ENCODE measurements at regions not wholly inside any gene's neighbourhood (a gene's known extent, or its start where the extent isn't known, plus 50 kb on each side); places are given as distances from the start of the nearest gene placed in this dataset.

DNA sequence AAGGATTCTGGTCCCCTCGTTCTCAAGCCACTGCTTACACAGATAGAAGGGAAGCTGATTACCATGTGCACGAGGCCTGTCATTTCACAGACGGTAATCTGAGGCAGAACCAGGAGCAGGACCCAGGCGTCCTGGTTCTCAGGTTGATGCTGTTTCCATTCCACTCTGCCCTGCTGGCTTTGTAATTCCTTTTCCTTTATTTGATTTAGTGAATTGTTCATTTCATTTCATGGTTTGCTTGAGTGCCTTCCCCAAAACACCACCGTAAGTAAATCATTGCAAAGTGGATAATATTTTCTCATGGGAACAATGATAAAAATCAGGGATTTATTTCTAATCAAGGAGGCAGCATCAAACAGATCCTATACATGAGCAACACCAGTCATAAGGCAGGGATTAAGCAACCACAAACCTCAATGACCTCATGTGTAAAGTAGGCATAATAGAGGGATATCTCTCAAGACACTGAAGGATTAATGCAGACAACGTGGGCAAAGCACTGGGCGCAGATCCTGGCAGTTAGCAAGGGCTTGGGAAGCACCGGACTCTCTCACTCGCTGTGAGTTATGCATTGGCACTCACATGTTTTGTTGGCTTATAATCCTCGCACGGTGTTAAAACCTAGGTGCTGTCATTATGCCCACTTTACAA lies 229.5 kb upstream of the FOXQ1 start:
- Histone ChIP-seq H3K27me3 (replicated peaks) (0 out of 2 replicates have a peak, but pooled peaks cover 3% of the 10 kb centered on the region), H3K4me1 (replicated peaks) (0 out of 2 replicates have a peak, but pooled peaks cover 8% of the 10 kb centered on the region), H3K27ac (no peak overlapping the region), H3K4me3 (no peak overlapping the region), H3K36me3 (no peaks in the 10 kb centered on the region), H3K9me3 (replicated peaks) (0 out of 2 replicates have a peak, but pooled peaks cover 3% of the 10 kb centered on the region)
- no peak for DNase-seq (ENCODE audit: low read depth in 1 of 2, low spot score in 2 of 2)

DNA sequence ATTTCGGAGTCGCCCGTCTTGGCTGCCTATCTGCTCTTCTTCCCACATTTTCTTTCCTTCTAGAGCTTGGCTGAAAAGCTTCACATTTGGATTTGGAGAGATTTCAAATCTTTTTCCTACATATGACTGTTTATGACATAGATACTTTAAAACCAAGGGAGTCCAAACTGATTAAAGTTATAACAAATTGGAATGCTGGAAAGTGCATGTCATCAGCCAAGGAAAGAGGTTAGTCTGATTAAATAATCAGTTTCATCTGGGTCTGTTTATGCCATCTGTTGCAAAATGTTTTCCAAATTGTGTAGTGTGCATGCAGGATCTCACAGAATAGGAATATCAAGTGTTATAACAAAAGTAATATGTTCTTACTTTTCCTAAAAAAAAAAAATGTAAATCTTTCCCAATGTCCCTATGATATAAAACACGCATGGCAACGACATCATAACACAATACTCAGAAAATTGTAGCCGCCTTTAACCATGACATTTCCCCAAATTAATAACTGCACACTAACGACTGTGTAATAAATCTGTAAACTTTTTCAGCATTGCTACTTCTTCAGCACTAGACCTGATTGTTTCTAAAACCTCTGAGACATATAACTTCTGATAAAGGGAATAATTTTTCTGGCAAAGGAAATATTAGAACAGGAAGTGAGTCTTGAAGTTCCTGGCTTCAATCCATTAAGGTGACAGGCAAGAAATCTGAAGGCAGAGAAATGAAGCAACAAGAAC lies 230.2 kb upstream of the FOXQ1 start:
- H3K4me1 ChIP-seq (replicated peaks), result 0 out of 2 replicates have a peak, but pooled peaks cover 8% of the 10 kb centered on the region
- no peak overlapping the region for H3K4me3 ChIP-seq
- H3K36me3 ChIP-seq, result no peaks in the 10 kb centered on the region
- no peak overlapping the region for H3K27ac ChIP-seq
- 0 out of 2 replicates have a peak, but pooled peaks cover 3% of the 10 kb centered on the region for H3K27me3 ChIP-seq (replicated peaks)
- 0 out of 2 replicates have a peak, but pooled peaks cover 3% of the 10 kb centered on the region for H3K9me3 ChIP-seq (replicated peaks)
- DNase-seq (ENCODE audit: low read depth in 1 of 2, low spot score in 2 of 2), result no peak

DNA sequence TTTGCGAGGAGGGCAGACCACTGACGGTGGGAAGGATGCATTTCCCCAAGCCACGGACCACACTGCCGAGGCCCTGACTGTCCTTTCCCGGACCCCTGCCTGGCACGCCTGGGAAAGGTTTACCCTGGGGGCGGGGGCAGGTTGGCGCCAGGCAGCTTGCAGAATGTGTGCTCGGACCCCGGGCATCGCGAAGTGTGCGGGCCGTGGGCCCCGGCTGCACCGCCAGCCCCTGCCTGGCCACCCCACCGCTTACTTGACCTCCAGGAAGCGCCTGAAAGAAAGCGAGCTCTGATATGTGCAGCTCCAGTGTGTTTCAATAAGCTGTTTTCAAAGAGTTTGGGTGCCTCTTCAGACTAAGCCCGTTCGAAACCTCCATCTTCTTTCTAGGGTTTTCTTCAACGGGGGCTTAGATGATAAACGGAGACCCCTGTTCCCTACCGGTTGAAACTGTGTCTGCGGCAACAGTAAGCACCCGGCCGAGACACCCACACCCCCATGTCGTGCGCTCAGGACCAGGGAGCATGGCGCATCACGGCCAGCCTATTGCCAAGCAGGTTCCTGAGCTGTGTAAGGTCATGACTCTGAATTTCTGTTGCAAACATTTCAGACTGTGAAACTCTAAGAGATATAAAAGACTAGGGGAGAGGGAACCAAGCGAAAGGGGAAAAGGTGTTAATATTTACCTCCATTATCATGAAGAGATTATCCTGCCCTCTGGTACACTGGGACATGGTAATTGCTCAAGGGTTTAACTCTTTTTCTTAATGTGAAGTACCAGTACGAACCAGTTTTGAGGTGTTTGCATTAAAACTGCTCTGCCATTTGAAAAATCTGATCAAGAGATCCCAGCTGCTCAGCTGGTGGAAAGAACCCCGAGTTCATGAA lies 231.2 kb upstream of the FOXQ1 start:
- Histone ChIP-seq H3K27ac (no peak overlapping the region), H3K27me3 (replicated peaks) (0 out of 2 replicates have a peak, but pooled peaks cover 3% of the 10 kb centered on the region), H3K4me3 (no peak overlapping the region), H3K4me1 (replicated peaks) (peaks cover 9% of the 10 kb centered on the region), H3K36me3 (no peaks in the 10 kb centered on the region), H3K9me3 (replicated peaks) (0 out of 2 replicates have a peak, but pooled peaks cover 3% of the 10 kb centered on the region)
- DNase-seq (ENCODE audit: low read depth in 1 of 2, low spot score in 2 of 2), result no peak

DNA sequence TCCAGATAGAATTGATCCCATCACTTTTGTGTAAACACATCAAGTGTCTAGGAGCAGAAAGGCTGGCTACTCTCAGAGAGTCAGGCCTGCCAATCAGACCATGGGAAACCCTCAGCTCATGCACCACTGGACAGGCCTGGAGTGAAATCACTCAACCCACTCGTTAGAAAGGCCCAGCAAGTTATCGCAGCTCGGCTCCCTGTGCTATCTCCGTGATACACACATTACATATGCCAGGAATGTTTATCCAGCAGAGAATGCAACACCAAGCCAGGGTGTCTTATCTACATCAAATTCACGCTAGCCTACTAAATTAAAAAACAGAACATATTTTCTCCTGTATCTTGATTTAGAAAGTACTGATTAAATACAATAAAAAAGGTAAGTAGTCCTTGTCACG lies 232.4 kb upstream of the FOXQ1 start:
- DNase-seq (ENCODE audit: low read depth in 1 of 2, low spot score in 2 of 2), result no peak
- Histone ChIP-seq H3K4me3 (no peak overlapping the region), H3K4me1 (replicated peaks) (peaks cover 15% of the 10 kb centered on the region), H3K27me3 (replicated peaks) (0 out of 2 replicates have a peak, but pooled peaks cover 3% of the 10 kb centered on the region), H3K9me3 (replicated peaks) (0 out of 2 replicates have a peak, but pooled peaks cover 3% of the 10 kb centered on the region), H3K27ac (no peak overlapping the region), H3K36me3 (no peaks in the 10 kb centered on the region)

DNA sequence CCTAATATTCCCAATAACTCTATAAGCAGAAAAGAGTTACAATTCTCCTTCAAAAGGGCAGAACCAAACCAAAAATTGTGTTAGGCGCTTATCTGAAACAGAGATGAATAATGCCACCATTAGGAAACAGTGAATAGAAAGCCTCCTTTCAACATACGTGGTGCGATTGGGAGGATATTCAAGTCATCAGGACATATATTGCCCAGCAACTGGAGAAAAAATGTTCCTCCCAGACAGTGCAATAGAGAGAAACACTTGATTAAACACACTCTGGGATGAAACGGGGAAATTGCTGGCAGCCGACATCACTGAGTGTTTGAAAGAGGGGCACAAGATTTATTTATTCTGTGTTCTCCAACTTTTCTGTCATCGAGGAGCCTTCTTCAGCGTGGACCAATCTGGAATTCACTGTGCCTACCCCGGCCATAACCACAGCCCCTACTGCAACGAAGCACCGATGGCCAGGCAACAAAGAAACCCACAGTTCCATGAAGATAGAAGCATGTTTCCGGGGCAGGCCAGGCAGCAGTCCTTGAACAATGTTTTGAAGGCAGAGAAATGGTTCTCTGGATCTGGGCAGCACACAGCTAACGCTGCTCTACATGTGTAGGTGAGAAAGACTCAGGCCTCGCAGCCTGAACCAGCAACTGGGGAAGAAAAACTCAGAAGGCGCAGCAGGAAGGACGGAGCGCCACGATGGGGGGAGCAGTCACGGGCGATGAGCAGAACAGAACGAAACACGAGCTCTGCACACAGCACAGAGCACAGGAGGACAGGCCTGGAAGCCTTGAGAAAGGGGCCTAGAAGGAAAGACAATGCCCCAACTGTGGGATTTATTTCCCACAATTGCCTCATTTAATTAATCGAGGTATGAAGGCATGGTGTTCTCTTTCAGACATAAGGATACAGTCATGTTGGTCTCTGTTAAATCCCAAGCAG lies 234.2 kb upstream of the FOXQ1 start:
- Histone ChIP-seq H3K27ac (no peak overlapping the region), H3K4me1 (replicated peaks) (peaks cover 14% of the 10 kb centered on the region), H3K4me3 (no peak overlapping the region), H3K27me3 (replicated peaks) (peaks cover 9% of the 10 kb centered on the region; the same call in 1 of the 2 replicates), H3K9me3 (replicated peaks) (0 out of 2 replicates have a peak, but pooled peaks cover 3% of the 10 kb centered on the region), H3K36me3 (no peaks in the 10 kb centered on the region)
- DNase-seq (ENCODE audit: low read depth in 1 of 2, low spot score in 2 of 2), result no peak

DNA sequence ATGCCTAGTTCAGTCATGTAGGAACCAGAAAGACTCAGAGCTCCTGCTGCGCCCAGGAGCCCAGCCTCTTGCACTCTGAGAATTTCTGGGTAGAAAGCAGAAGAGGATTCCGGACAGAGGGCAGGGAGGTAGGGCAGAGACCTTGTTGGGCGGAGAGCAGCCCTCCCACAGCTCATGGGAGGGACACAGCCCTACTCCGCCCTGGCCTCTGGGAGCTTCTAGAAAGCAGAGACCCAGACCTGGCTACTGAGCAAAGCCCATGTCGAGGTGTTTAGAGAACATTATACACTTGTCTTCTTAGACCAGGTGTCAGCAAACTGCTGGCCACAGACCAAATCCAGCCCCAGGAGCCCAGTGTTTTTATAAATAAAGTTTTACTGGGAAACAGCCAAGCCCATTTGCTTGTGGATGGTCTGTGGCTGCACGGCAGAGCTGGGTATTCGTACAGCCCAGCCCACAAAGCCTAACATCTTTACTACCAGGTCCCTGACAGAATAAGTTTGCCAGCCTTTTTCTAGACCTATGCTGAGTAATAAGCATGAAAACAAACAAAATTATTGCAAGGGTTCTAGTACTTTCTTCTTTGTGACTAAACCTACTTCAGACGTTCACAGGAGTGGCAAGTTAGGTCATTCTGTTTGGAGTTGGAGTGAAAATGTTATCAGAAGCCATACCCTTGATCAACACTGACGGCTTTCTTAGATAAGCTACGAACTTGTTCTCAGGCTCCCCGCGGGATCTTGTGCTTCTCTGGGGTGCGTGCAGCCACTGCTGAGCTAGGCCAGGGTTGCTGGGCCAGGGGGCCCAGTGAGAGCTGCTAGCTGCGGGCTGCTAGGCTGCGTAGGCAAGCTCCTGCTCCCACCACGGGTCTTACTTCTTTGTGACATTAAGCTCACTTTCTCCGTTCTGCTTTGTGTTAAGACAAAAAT lies 235.1 kb upstream of the FOXQ1 start:
- Histone ChIP-seq H3K4me3 (no peak overlapping the region), H3K9me3 (replicated peaks) (0 out of 2 replicates have a peak, but pooled peaks cover 3% of the 10 kb centered on the region), H3K4me1 (replicated peaks) (peaks cover 7% of the 10 kb centered on the region), H3K36me3 (no peaks in the 10 kb centered on the region), H3K27ac (no peak overlapping the region), H3K27me3 (replicated peaks) (peaks cover 9% of the 10 kb centered on the region; the same call in 1 of the 2 replicates)
- DNase-seq (ENCODE audit: low read depth in 1 of 2, low spot score in 2 of 2), result no peak

DNA sequence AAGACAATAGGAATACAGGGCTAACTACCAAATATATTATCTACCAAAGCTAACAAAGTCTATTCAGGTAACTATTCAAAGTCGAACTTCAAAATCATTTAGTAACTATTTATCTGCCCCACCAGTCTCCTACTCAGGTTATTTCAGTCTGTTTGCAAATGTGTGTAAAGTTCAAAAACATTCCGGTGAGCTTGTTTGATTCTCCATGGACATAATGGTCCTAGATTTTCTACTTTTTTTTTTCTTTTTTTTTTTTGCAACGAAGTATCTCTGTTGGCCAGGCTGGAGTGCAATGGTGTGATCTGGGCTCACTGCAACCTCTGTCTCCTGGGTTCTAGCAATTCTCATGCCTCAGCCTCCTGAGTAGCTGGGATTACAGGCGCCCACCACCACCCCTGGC lies 236.0 kb upstream of the FOXQ1 start:
- no peaks in the 10 kb centered on the region for H3K9me3 ChIP-seq (replicated peaks)
- peaks cover 7% of the 10 kb centered on the region for H3K4me1 ChIP-seq (replicated peaks)
- no peak overlapping the region for H3K27ac ChIP-seq

DNA sequence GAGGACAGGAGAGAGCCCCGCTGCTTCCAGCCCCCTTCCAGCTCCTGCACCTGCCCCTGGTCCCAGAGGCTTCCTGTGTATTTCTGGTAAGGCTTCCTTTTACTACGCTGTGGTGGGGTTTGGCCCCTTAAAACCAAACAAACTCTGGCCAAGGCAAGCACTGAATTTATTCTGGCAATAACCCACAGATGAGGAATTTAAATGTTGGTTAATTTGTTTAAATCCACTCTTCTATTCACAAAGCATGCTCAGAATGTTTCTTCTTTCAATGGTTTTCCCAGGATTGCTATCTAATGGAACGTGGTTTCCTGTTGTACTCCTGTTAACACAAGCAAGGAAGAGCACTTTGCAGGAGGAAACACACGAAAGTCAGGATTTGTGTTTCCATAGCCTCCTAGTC lies 236.5 kb upstream of the FOXQ1 start:
- Histone ChIP-seq H3K9me3 (replicated peaks) (no peaks in the 10 kb centered on the region), H3K4me3 (no peak overlapping the region), H3K4me1 (replicated peaks) (peaks cover 7% of the 10 kb centered on the region), H3K36me3 (no peaks in the 10 kb centered on the region), H3K27me3 (replicated peaks) (peaks cover 6% of the 10 kb centered on the region; the same call in 1 of the 2 replicates), H3K27ac (no peak overlapping the region)
- peak in 1 of 2 experiments; percentile 55 for DNase-seq (ENCODE audit: low read depth in 1 of 2, low spot score in 2 of 2)

More for the DNA sequence above, 236.0 kb upstream of the FOXQ1 start:
- Histone ChIP-seq H3K4me3 (no peak overlapping the region), H3K36me3 (no peaks in the 10 kb centered on the region), H3K27me3 (replicated peaks) (peaks cover 6% of the 10 kb centered on the region; the same call in 1 of the 2 replicates)
- no peak for DNase-seq (ENCODE audit: low read depth in 1 of 2, low spot score in 2 of 2)

DNA sequence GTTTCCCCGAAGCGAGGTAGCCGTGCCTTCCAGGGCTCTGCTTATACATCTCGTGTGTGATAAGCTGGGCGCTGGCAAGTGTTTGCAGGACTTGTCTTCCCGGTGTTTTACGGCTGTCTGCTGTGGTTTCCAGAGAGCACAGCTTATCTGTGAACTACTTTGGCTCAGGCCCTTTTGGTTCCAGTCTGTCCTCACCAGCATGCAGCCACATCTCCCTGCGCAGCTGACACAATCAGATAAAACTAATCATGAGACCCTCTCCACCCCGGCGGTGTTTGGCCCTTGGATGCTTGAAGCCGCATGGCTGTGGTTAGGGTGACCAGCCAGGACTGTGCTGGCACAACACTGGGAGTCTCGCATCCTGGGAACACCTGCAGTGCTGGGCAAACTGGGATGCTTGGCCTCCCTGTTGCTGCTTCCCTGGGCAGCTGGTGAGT lies 241.8 kb upstream of the FOXQ1 start:
- no peaks in the 10 kb centered on the region for H3K36me3 ChIP-seq
- no peak for DNase-seq (ENCODE audit: low read depth in 1 of 2, low spot score in 2 of 2)
- H3K27me3 ChIP-seq (replicated peaks), result peaks cover 6% of the 10 kb centered on the region; the same call in 1 of the 2 replicates
- no peaks in the 10 kb centered on the region for H3K9me3 ChIP-seq (replicated peaks)
- peaks cover 8% of the 10 kb centered on the region; the same call in 1 of the 2 replicates for H3K4me1 ChIP-seq (replicated peaks)
- H3K27ac ChIP-seq, result no peak overlapping the region
- no peak overlapping the region for H3K4me3 ChIP-seq

DNA sequence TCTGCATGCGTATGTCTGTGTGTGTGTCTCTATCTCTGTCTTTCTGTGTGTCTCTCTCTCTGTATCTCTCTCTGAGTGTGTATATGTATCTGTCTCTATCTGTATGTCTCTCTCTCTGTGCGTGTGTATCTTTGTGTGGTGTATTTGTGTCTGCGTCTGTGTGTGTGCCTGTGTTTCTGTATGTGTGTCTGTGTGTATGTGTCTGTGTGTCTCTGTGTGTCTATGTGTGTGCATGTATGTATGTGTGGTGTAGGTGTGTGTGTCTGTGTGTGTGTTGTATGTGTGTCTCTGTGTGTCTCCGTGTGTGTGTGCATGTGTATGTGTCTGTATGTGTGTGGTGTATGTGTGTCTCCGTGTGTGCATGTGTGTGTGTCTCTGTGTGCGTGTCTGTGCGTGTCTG lies 243.0 kb upstream of the FOXQ1 start:
- no peak overlapping the region for H3K4me3 ChIP-seq
- H3K4me1 ChIP-seq (replicated peaks), result peaks cover 9% of the 10 kb centered on the region
- no peak for DNase-seq (ENCODE audit: low read depth in 1 of 2, low spot score in 2 of 2)
- H3K27me3 ChIP-seq (replicated peaks), result peaks cover 1% of the 10 kb centered on the region; the same call in 1 of the 2 replicates
- no peak overlapping the region for H3K27ac ChIP-seq
- H3K36me3 ChIP-seq, result no peaks in the 10 kb centered on the region
- no peaks in the 10 kb centered on the region for H3K9me3 ChIP-seq (replicated peaks)

DNA sequence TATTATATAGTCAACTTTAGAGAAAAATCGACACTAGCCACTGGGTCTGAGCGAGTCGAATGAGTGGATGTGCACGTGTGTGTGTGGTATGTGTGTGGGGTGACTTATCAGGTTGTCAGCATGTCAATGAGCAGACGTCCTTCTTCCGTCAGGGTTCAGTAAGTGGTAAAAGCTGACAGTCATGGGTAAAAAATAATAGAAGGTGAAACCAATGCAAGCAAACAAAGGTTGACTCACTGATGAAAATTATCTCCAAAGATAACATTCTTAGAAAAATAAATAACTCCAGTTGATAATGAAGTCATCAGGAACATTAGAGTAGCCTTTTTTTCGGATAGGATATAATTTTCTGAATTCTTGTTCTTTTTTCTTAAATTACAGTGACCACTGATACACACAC lies 243.8 kb upstream of the FOXQ1 start:
- Histone ChIP-seq H3K36me3 (no peaks in the 10 kb centered on the region), H3K27ac (no peak overlapping the region), H3K27me3 (replicated peaks) (no peaks in the 10 kb centered on the region; the same call in 1 of the 2 replicates), H3K9me3 (replicated peaks) (no peaks in the 10 kb centered on the region), H3K4me3 (no peak overlapping the region), H3K4me1 (replicated peaks) (peaks cover 17% of the 10 kb centered on the region)
- peak in 1 of 2 experiments; percentile 49 for DNase-seq (ENCODE audit: low read depth in 1 of 2, low spot score in 2 of 2)

DNA sequence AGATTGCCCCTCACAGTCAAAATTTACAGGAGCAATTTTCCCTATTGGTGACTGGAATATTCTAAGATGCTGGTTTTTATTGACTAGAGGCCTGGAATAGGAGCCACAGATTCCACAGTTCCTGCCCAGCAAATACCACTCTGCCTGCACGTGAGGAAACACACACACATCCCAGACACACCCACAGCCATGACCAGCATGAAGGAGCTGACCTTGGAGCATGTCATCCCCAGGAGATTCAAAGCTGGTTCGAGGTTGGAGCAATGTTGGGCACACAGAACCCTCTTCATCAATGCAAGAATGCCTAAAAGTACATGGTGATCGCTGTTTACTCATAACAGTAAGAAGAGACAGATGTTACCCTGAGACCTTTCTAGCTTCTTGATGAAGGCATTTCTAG lies 244.6 kb upstream of the FOXQ1 start:
- Histone ChIP-seq H3K4me3 (no peak overlapping the region), H3K9me3 (replicated peaks) (no peaks in the 10 kb centered on the region), H3K36me3 (no peaks in the 10 kb centered on the region), H3K27me3 (replicated peaks) (no peaks in the 10 kb centered on the region; the same call in 1 of the 2 replicates), H3K27ac (no peak overlapping the region), H3K4me1 (replicated peaks) (peaks cover 21% of the 10 kb centered on the region)
- DNase-seq (ENCODE audit: low read depth in 1 of 2, low spot score in 2 of 2), result no peak

All from SJSA1 (cell line).